C4-2B (cell line): ENCODE measurements at regions not wholly inside any gene's neighbourhood (a gene's known extent, or its start where the extent isn't known, plus 50 kb on each side); places are given as distances from the start of the nearest gene placed in this dataset.

Experiments used
- ZFX ChIP-seq: fragments of 450-650 bp; IDR thresholded peaks from 2 replicates; pipeline ENCODE4 v1.6.1; 2017
- TF ChIP-seq, protein P1 (sequence below): fragments of 450-650 bp; conservative IDR thresholded peaks from 2 replicates; pipeline ENCODE4 v1.5.1; 2017; ENCODE audit warnings: mild to moderate bottlenecking

DNA sequence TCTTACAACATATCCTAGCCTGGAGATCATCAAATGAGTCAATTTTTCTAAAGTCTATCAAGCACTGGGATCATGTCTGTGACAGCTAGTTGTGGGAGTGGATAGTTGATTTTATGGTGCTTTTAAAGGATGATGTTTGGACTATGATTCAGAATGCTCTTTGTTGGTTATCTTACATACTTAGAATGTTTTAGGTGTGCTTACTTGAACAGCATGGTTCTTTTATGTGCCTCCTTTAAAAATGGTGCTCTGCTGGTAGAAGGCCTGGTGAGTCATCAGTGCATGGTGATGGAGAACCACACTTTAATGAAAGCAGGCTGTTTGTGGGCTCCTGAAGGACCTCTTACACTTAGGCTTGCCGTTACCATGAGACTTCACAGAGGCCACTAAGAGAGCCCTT lies 682.7 kb upstream of the FANCL start:
- no peak for TF ChIP-seq ZFX
- TF ChIP-seq, protein P1, sequence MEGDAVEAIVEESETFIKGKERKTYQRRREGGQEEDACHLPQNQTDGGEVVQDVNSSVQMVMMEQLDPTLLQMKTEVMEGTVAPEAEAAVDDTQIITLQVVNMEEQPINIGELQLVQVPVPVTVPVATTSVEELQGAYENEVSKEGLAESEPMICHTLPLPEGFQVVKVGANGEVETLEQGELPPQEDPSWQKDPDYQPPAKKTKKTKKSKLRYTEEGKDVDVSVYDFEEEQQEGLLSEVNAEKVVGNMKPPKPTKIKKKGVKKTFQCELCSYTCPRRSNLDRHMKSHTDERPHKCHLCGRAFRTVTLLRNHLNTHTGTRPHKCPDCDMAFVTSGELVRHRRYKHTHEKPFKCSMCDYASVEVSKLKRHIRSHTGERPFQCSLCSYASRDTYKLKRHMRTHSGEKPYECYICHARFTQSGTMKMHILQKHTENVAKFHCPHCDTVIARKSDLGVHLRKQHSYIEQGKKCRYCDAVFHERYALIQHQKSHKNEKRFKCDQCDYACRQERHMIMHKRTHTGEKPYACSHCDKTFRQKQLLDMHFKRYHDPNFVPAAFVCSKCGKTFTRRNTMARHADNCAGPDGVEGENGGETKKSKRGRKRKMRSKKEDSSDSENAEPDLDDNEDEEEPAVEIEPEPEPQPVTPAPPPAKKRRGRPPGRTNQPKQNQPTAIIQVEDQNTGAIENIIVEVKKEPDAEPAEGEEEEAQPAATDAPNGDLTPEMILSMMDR, result no peak
